SH-SY5Y (cell line): ENCODE measurements at regions not wholly inside any gene's neighbourhood (a gene's known extent, or its start where the extent isn't known, plus 50 kb on each side); places are given as distances from the start of the nearest gene placed in this dataset.

Experiments used
- GATA2 ChIP-seq: IDR thresholded peaks from 2 replicates; pipeline ENCODE4 v1.6.1; 2011; ENCODE audit warnings: mild to moderate bottlenecking, low read depth, low read length
- GATA3 ChIP-seq: IDR thresholded peaks from 2 replicates; pipeline ENCODE4 v1.6.1; 2011; ENCODE audit warnings: low read depth, mild to moderate bottlenecking, low read length, moderate library complexity

GRCh38 chr12:103182299-103182698 lies 224.8 kb downstream of the ASCL1 start:
- no peak for TF ChIP-seq GATA2
- no peak for TF ChIP-seq GATA3
